Karpas-422 (cell line): ENCODE measurements at regions not wholly inside any gene's neighbourhood (a gene's known extent, or its start where the extent isn't known, plus 50 kb on each side); places are given as distances from the start of the nearest gene placed in this dataset.

Experiments
- DNase-seq: peaks from one replicate; pipeline ENCODE4 v3.0.0-alpha.2; 2015
- H2AFZ ChIP-seq: fragments of 200-600 bp; sonication (generic); 2 replicates; pipeline ENCODE4 v1.6.1; 2014; ENCODE audit warnings: antibody characterized with exemption, low read length, mixed read lengths
- H3K27ac ChIP-seq: fragments of 200-600 bp; sonication (generic); 2 replicates; pipeline ENCODE4 v1.5.1; 2014; ENCODE audit warnings: mild to moderate bottlenecking, low read length, moderate library complexity
- H3K27me3 ChIP-seq: fragments of 200-600 bp; sonication (generic); 2 replicates; pipeline ENCODE4 v1.6.1; 2014; ENCODE audit warnings: low read length, mixed read lengths
- H3K36me3 ChIP-seq: fragments of 200-600 bp; sonication (generic); 2 replicates; pipeline ENCODE4 v1.6.1; 2014; ENCODE audit warnings: low read length, mixed read lengths; ENCODE audit not compliant: insufficient read depth
- H3K4me1 ChIP-seq: fragments of 200-600 bp; sonication (generic); 2 replicates; pipeline ENCODE4 v1.6.1; 2014; ENCODE audit warnings: mild to moderate bottlenecking, low read length, mixed read lengths
- H3K4me2 ChIP-seq: fragments of 200-600 bp; sonication (generic); 2 replicates; pipeline ENCODE4 v1.6.1; 2014; ENCODE audit warnings: low read length, low read depth, mild to moderate bottlenecking; ENCODE audit not compliant: poor library complexity, severe bottlenecking
- H3K4me3 ChIP-seq: fragments of 200-600 bp; sonication (generic); 2 replicates; pipeline ENCODE4 v1.5.1; 2014; ENCODE audit warnings: mild to moderate bottlenecking, antibody characterized with exemption, low read length, mixed read lengths
- H3K79me2 ChIP-seq: fragments of 200-600 bp; sonication (generic); 2 replicates; pipeline ENCODE4 v1.6.1; 2014; ENCODE audit warnings: mild to moderate bottlenecking, low read length, mixed read lengths
- H3K9ac ChIP-seq: fragments of 200-600 bp; sonication (generic); 2 replicates; pipeline ENCODE4 v1.6.0; 2014; ENCODE audit warnings: low read length
- H3K9me2 ChIP-seq: fragments of 200-600 bp; sonication (generic), shearing (Covaris generic); replicated peaks from 2 replicates; pipeline ENCODE4 v1.6.0; 2014; ENCODE audit warnings: mild to moderate bottlenecking, low read length, moderate library complexity; ENCODE audit not compliant: insufficient read depth
- H3K9me3 ChIP-seq: fragments of 300-700, 200-600 bp; sonication (generic); 2 replicates; pipeline ENCODE4 v1.6.1; 2014; ENCODE audit warnings: low read length, mixed read lengths
- H4K20me1 ChIP-seq: fragments of 200-600 bp; sonication (generic); 2 replicates; pipeline ENCODE4 v1.6.1; 2014; ENCODE audit warnings: mild to moderate bottlenecking, antibody characterized with exemption, low read length, low read depth; ENCODE audit not compliant: insufficient read depth

GRCh38 chr17:73748508-73748907 lies 104.3 kb upstream of the SDK2 start:
- no peak overlapping the region for H3K27ac ChIP-seq
- H3K9me3 ChIP-seq = no peaks in the 10 kb centered on the region
- H3K9me2 ChIP-seq = no peaks in the 10 kb centered on the region
- no peaks in the 10 kb centered on the region for H3K4me1 ChIP-seq
- no peaks in the 10 kb centered on the region for H4K20me1 ChIP-seq
- no peak overlapping the region for H3K4me2 ChIP-seq
- no peaks in the 10 kb centered on the region for H3K27me3 ChIP-seq
- H3K4me3 ChIP-seq = no peak overlapping the region
- H2AFZ ChIP-seq = no peak overlapping the region
- H3K79me2 ChIP-seq = no peaks in the 10 kb centered on the region
- H3K9ac ChIP-seq = no peak overlapping the region
- H3K36me3 ChIP-seq = no peaks in the 10 kb centered on the region
- no peak for DNase-seq

- Histone ChIP-seq H3K4me3 (no peak overlapping the region), H4K20me1 (no peaks in the 10 kb centered on the region), H3K36me3 (no peaks in the 10 kb centered on the region), H3K27ac (no peak overlapping the region), H3K9ac (no peak overlapping the region), H3K9me3 (no peaks in the 10 kb centered on the region), H3K4me2 (no peak overlapping the region), H3K79me2 (no peaks in the 10 kb centered on the region), H2AFZ (no peak overlapping the region), H3K27me3 (no peaks in the 10 kb centered on the region), H3K4me1 (no peaks in the 10 kb centered on the region), H3K9me2 (no peaks in the 10 kb centered on the region)
- no peak for DNase-seq
Measured at GRCh38 chr17:73749337-73749823, 105.1 kb upstream of the SDK2 start.

GRCh38 chr17:73749928-73750605 lies 105.8 kb upstream of the SDK2 start:
- no peak overlapping the region for H3K4me2 ChIP-seq
- H3K27ac ChIP-seq = no peak overlapping the region
- no peaks in the 10 kb centered on the region for H3K9me3 ChIP-seq
- H3K27me3 ChIP-seq = no peaks in the 10 kb centered on the region
- no peaks in the 10 kb centered on the region for H3K36me3 ChIP-seq
- H2AFZ ChIP-seq = no peak overlapping the region
- no peaks in the 10 kb centered on the region for H3K79me2 ChIP-seq
- no peak overlapping the region for H3K9ac ChIP-seq
- H4K20me1 ChIP-seq = no peaks in the 10 kb centered on the region
- H3K4me1 ChIP-seq = no peaks in the 10 kb centered on the region
- H3K4me3 ChIP-seq = no peak overlapping the region
- DNase-seq = no peak
- H3K9me2 ChIP-seq = no peaks in the 10 kb centered on the region

GRCh38 chr17:73750975-73751374 lies 106.7 kb upstream of the SDK2 start:
- no peak for DNase-seq
- H2AFZ ChIP-seq = no peak overlapping the region
- H4K20me1 ChIP-seq = no peaks in the 10 kb centered on the region
- no peak overlapping the region for H3K4me2 ChIP-seq
- H3K9me3 ChIP-seq = no peaks in the 10 kb centered on the region
- H3K79me2 ChIP-seq = no peaks in the 10 kb centered on the region
- H3K9ac ChIP-seq = no peak overlapping the region
- H3K36me3 ChIP-seq = no peaks in the 10 kb centered on the region
- H3K9me2 ChIP-seq = no peaks in the 10 kb centered on the region
- no peaks in the 10 kb centered on the region for H3K27me3 ChIP-seq
- H3K4me3 ChIP-seq = no peak overlapping the region
- no peak overlapping the region for H3K27ac ChIP-seq
- no peaks in the 10 kb centered on the region for H3K4me1 ChIP-seq

GRCh38 chr17:73753751-73754496 lies 109.7 kb upstream of the SDK2 start:
- Histone ChIP-seq H3K9me2 (no peaks in the 10 kb centered on the region), H3K27ac (no peak overlapping the region), H3K9ac (no peak overlapping the region), H3K36me3 (no peaks in the 10 kb centered on the region), H3K4me1 (no peaks in the 10 kb centered on the region), H4K20me1 (no peaks in the 10 kb centered on the region), H3K4me3 (no peak overlapping the region), H3K4me2 (no peak overlapping the region), H2AFZ (no peak overlapping the region), H3K27me3 (no peaks in the 10 kb centered on the region), H3K79me2 (no peaks in the 10 kb centered on the region), H3K9me3 (no peaks in the 10 kb centered on the region)
- no peak for DNase-seq

GRCh38 chr17:73754886-73755400 lies 110.7 kb upstream of the SDK2 start:
- Histone ChIP-seq H3K9ac (no peak overlapping the region), H3K27me3 (no peaks in the 10 kb centered on the region), H3K27ac (no peak overlapping the region), H3K9me3 (no peaks in the 10 kb centered on the region), H4K20me1 (no peaks in the 10 kb centered on the region), H3K79me2 (no peaks in the 10 kb centered on the region), H3K9me2 (no peaks in the 10 kb centered on the region), H3K4me2 (no peak overlapping the region), H2AFZ (no peak overlapping the region), H3K36me3 (no peaks in the 10 kb centered on the region), H3K4me3 (no peak overlapping the region), H3K4me1 (no peaks in the 10 kb centered on the region)
- no peak for DNase-seq

GRCh38 chr17:73757420-73757819 lies 113.2 kb upstream of the SDK2 start:
- Histone ChIP-seq H4K20me1 (no peaks in the 10 kb centered on the region), H2AFZ (no peak overlapping the region), H3K27me3 (no peaks in the 10 kb centered on the region), H3K27ac (no peak overlapping the region), H3K9me3 (no peaks in the 10 kb centered on the region), H3K4me3 (no peak overlapping the region), H3K9ac (no peak overlapping the region), H3K79me2 (no peaks in the 10 kb centered on the region), H3K4me2 (no peak overlapping the region), H3K36me3 (no peaks in the 10 kb centered on the region), H3K9me2 (no peaks in the 10 kb centered on the region), H3K4me1 (no peaks in the 10 kb centered on the region)
- DNase-seq = no peak

- Histone ChIP-seq H3K4me3 (no peak overlapping the region), H3K27ac (no peak overlapping the region), H3K9me3 (no peaks in the 10 kb centered on the region), H4K20me1 (no peaks in the 10 kb centered on the region), H3K4me1 (no peaks in the 10 kb centered on the region), H3K9me2 (no peaks in the 10 kb centered on the region), H3K36me3 (no peaks in the 10 kb centered on the region), H3K9ac (no peak overlapping the region), H2AFZ (no peak overlapping the region), H3K27me3 (no peaks in the 10 kb centered on the region), H3K4me2 (no peak overlapping the region), H3K79me2 (no peaks in the 10 kb centered on the region)
- DNase-seq = no peak
Measured at GRCh38 chr17:73758245-73758644, 114.0 kb upstream of the SDK2 start.
